OCI-LY1 (cell line): ENCODE measurements at regions not wholly inside any gene's neighbourhood (a gene's known extent, or its start where the extent isn't known, plus 50 kb on each side); places are given as distances from the start of the nearest gene placed in this dataset.

Experiments
- H2AFZ ChIP-seq: fragments of 200-600 bp; sonication (generic), shearing (Covaris generic); 2 replicates; pipeline ENCODE4 v1.6.0; 2014; ENCODE audit warnings: antibody characterized with exemption, mild to moderate bottlenecking, low read length
- H3F3A ChIP-seq: fragments of 200-600 bp; sonication (generic), shearing (Covaris generic); 2 replicates; pipeline ENCODE4 v1.6.0; 2014; ENCODE audit warnings: mild to moderate bottlenecking, antibody characterized with exemption, low read length, moderate library complexity; ENCODE audit not compliant: insufficient read depth
- H3K27ac ChIP-seq: fragments of 200-600 bp; sonication (generic); 2 replicates; pipeline ENCODE4 v1.5.1; 2014; ENCODE audit warnings: low read length, mixed run types, mild to moderate bottlenecking, low read depth; ENCODE audit not compliant: poor library complexity, severe bottlenecking
- H3K27me3 ChIP-seq: fragments of 200-600 bp; sonication (generic); 2 replicates; pipeline ENCODE4 v1.6.0; 2014; ENCODE audit warnings: antibody characterized with exemption, mild to moderate bottlenecking, low read length, moderate library complexity; ENCODE audit not compliant: insufficient read depth
- H3K36me3 ChIP-seq: fragments of 200-600 bp; sonication (generic); 2 replicates; pipeline ENCODE4 v1.6.1; 2014; ENCODE audit warnings: mild to moderate bottlenecking, antibody characterized with exemption, low read length, moderate library complexity, mixed read lengths; ENCODE audit not compliant: insufficient read depth
- H3K4me1 ChIP-seq: fragments of 200-600 bp; sonication (generic); 2 replicates; pipeline ENCODE4 v1.5.1; 2014; ENCODE audit warnings: mild to moderate bottlenecking, low read length, moderate library complexity; ENCODE audit not compliant: insufficient read depth, severe bottlenecking
- H3K4me2 ChIP-seq: fragments of 200-600 bp; sonication (generic), shearing (Covaris generic); 2 replicates; pipeline ENCODE4 v1.6.1; 2014; ENCODE audit warnings: low read length
- H3K4me3 ChIP-seq: fragments of 200-600 bp; sonication (generic); 2 replicates; pipeline ENCODE4 v1.5.1; 2014; ENCODE audit warnings: low read length, low read depth, mild to moderate bottlenecking, mixed read lengths; ENCODE audit not compliant: poor library complexity, severe bottlenecking
- H3K79me2 ChIP-seq: fragments of 200-600 bp; shearing (Covaris generic); 2 replicates; pipeline ENCODE4 v1.6.1; 2016; ENCODE audit warnings: mixed run types, low read length, mixed read lengths; ENCODE audit not compliant: insufficient read depth
- H3K9ac ChIP-seq: fragments of 200-600 bp; sonication (generic), shearing (Covaris generic); 2 replicates; pipeline ENCODE4 v1.6.1; 2014; ENCODE audit warnings: mild to moderate bottlenecking, low read length, mixed read lengths
- H3K9me2 ChIP-seq: fragments of 200-600 bp; sonication (generic), shearing (Covaris generic); 2 replicates; pipeline ENCODE4 v1.6.1; 2014; ENCODE audit warnings: low read depth, mild to moderate bottlenecking, low read length, mixed read lengths
- H3K9me3 ChIP-seq: fragments of 200-600 bp; shearing (Covaris generic); 2 replicates; pipeline ENCODE4 v1.6.1; 2014; ENCODE audit warnings: low read length, mixed read lengths
- H4K20me1 ChIP-seq: fragments of 200-600 bp; sonication (generic), shearing (Covaris generic); 2 replicates; pipeline ENCODE4 v1.6.0; 2016; ENCODE audit warnings: mild to moderate bottlenecking, low read length; ENCODE audit not compliant: insufficient read depth
- CTCF ChIP-seq: fragments of 200-600 bp; sonication (generic), shearing (Covaris generic); IDR thresholded peaks from 2 replicates; pipeline ENCODE4 v1.5.1; 2017; ENCODE audit warnings: mild to moderate bottlenecking, antibody characterized with exemption, low read length, moderate library complexity, mixed read lengths
- EZH2 ChIP-seq: fragments of 200-600 bp; sonication (generic), shearing (Covaris generic); IDR thresholded peaks from 2 replicates; pipeline ENCODE4 v1.8.0; 2017; ENCODE audit warnings: borderline replicate concordance, mixed run types, mild to moderate bottlenecking, antibody characterized with exemption, low read length, moderate library complexity, mixed read lengths

- no peaks in the 10 kb centered on the region for H3K27me3 ChIP-seq
- no peaks in the 10 kb centered on the region for H3K4me1 ChIP-seq
- no peak overlapping the region for H2AFZ ChIP-seq
- H3K36me3 ChIP-seq: no peaks in the 10 kb centered on the region
- H3K27ac ChIP-seq: no peak overlapping the region
- TF ChIP-seq CTCF: no peak
- TF ChIP-seq EZH2: no peak
- no peaks in the 10 kb centered on the region for H3F3A ChIP-seq
- no peaks in the 10 kb centered on the region for H3K9me2 ChIP-seq
- no peak overlapping the region for H3K4me3 ChIP-seq
- no peaks in the 10 kb centered on the region for H4K20me1 ChIP-seq
- H3K9me3 ChIP-seq: no peaks in the 10 kb centered on the region
- no peak overlapping the region for H3K4me2 ChIP-seq
- H3K9ac ChIP-seq: no peak overlapping the region
- H3K79me2 ChIP-seq: no peaks in the 10 kb centered on the region
Measured at GRCh38 chr18:31219395-31219794, 56.7 kb upstream of the DSC1 start.

- no peaks in the 10 kb centered on the region for H3K27me3 ChIP-seq
- H3K9ac ChIP-seq: no peak overlapping the region
- no peaks in the 10 kb centered on the region for H3K9me3 ChIP-seq
- H3K4me2 ChIP-seq: no peak overlapping the region
- no peaks in the 10 kb centered on the region for H3K36me3 ChIP-seq
- no peak overlapping the region for H3K4me3 ChIP-seq
- TF ChIP-seq CTCF (no peak), EZH2 (no peak)
- no peaks in the 10 kb centered on the region for H4K20me1 ChIP-seq
- H3K27ac ChIP-seq: no peak overlapping the region
- H3F3A ChIP-seq: no peaks in the 10 kb centered on the region
- H3K9me2 ChIP-seq: no peaks in the 10 kb centered on the region
- no peaks in the 10 kb centered on the region for H3K79me2 ChIP-seq
- H2AFZ ChIP-seq: no peak overlapping the region
- H3K4me1 ChIP-seq: no peaks in the 10 kb centered on the region
Measured at GRCh38 chr18:31223371-31223770, 60.7 kb upstream of the DSC1 start.

- no peaks in the 10 kb centered on the region for H3K9me2 ChIP-seq
- H3K79me2 ChIP-seq: no peaks in the 10 kb centered on the region
- H2AFZ ChIP-seq: no peak overlapping the region
- no peaks in the 10 kb centered on the region for H3K27me3 ChIP-seq
- no peak overlapping the region for H3K27ac ChIP-seq
- H3K4me2 ChIP-seq: no peak overlapping the region
- H3K9me3 ChIP-seq: no peaks in the 10 kb centered on the region
- H3K4me1 ChIP-seq: no peaks in the 10 kb centered on the region
- no peaks in the 10 kb centered on the region for H3F3A ChIP-seq
- TF ChIP-seq EZH2 (no peak), CTCF (no peak)
- no peaks in the 10 kb centered on the region for H3K36me3 ChIP-seq
- H3K4me3 ChIP-seq: no peak overlapping the region
- H4K20me1 ChIP-seq: no peaks in the 10 kb centered on the region
- H3K9ac ChIP-seq: no peak overlapping the region
Measured at GRCh38 chr18:31225668-31226067, 63.0 kb upstream of the DSC1 start.
